K562 (cell line): ENCODE measurements at regions not wholly inside any gene's neighbourhood (a gene's known extent, or its start where the extent isn't known, plus 50 kb on each side); places are given as distances from the start of the nearest gene placed in this dataset.
A peak's percentile ranks its signal among the peaks of the same experiment; 100 is the strongest.

Experiments used
- CBFA2T2 ChIP-seq: fragments of 450-650 bp; conservative IDR thresholded peaks from 2 replicates; pipeline ENCODE4 v1.6.1; 2017; ENCODE audit warnings: mild to moderate bottlenecking
- FOXK1 ChIP-seq: sonication (generic); formaldehyde crosslinking; IDR thresholded peaks from 2 replicates; pipeline ENCODE4 v1.8.0; 2022; ENCODE audit warnings: missing genetic modification reagents, mild to moderate bottlenecking, borderline replicate concordance
- HMBOX1 ChIP-seq: sonication (generic); IDR thresholded peaks from 2 replicates; pipeline ENCODE4 v1.6.1; 2016
- KLF16 ChIP-seq: IDR thresholded peaks from 2 replicates; pipeline ENCODE4 v1.6.1; 2016; ENCODE audit warnings: antibody characterized with exemption
- NR2C2 ChIP-seq, 2 experiments: fragments of 200-800 bp in 1 of 2; sonication (Bioruptor generic) in 1 of 2; sonication (generic) in 1 of 2; formaldehyde crosslinking in 1 of 2; IDR thresholded peaks; 2 replicates each; pipeline versions ENCODE4 v1.6.1 to v1.8.0; 2016 to 2022; ENCODE audit warnings: mild to moderate bottlenecking in 1 of 2, missing compliant biosample characterization in 1 of 2, missing genetic modification characterization in 1 of 2, missing genetic modification reagents in 1 of 2
- POLR2A ChIP-seq: fragments of 450-650 bp; conservative IDR thresholded peaks from 2 replicates; pipeline ENCODE4 v1.6.1; 2016
- STAT6 ChIP-seq: sonication (generic); formaldehyde crosslinking; IDR thresholded peaks from 2 replicates; pipeline ENCODE4 v1.8.1; 2023; ENCODE audit warnings: mild to moderate bottlenecking, missing genetic modification reagents
- TAL1 ChIP-seq: fragments of 450-650 bp; IDR thresholded peaks from 2 replicates; pipeline ENCODE4 v1.6.1; 2016; ENCODE audit warnings: mild to moderate bottlenecking
- TCF3 ChIP-seq: sonication (generic); formaldehyde crosslinking; IDR thresholded peaks from 2 replicates; pipeline ENCODE4 v1.4.0; 2020; ENCODE audit warnings: mild to moderate bottlenecking, missing genetic modification reagents
- ZFX ChIP-seq: sonication (generic); formaldehyde crosslinking; IDR thresholded peaks from 2 replicates; pipeline ENCODE4 v1.8.0; 2022; ENCODE audit warnings: mild to moderate bottlenecking, missing genetic modification reagents, moderate library complexity
- TF ChIP-seq, protein P1 (sequence below), 2 experiments: fragments of 450-650 bp; IDR thresholded peaks; 2 replicates each; pipeline ENCODE4 v1.6.1; 2016
- TF ChIP-seq, protein P2 (sequence below): sonication (generic); formaldehyde crosslinking; IDR thresholded peaks from 2 replicates; pipeline ENCODE4 v1.8.1; 2023; ENCODE audit warnings: missing genetic modification reagents, mild to moderate bottlenecking, borderline replicate concordance
- TF ChIP-seq, protein P3 (sequence below), 3 experiments: fragments of 200-800 bp in 1 of 3; fragments of 250-450 bp in 1 of 3; fragments of 450-650 bp in 1 of 3; sonication (Bioruptor Pico) in 1 of 3; sonication (Bioruptor generic) in 1 of 3; formaldehyde crosslinking in 1 of 3; IDR thresholded peaks; 2 replicates each; pipeline versions ENCODE4 v1.6.1 to v1.8.0; 2016 to 2022; ENCODE audit warnings: mild to moderate bottlenecking in 2 of 3, missing genetic modification characterization in 2 of 3, missing compliant biosample characterization in 1 of 3, moderate library complexity in 1 of 3

- TF ChIP-seq, protein P1, sequence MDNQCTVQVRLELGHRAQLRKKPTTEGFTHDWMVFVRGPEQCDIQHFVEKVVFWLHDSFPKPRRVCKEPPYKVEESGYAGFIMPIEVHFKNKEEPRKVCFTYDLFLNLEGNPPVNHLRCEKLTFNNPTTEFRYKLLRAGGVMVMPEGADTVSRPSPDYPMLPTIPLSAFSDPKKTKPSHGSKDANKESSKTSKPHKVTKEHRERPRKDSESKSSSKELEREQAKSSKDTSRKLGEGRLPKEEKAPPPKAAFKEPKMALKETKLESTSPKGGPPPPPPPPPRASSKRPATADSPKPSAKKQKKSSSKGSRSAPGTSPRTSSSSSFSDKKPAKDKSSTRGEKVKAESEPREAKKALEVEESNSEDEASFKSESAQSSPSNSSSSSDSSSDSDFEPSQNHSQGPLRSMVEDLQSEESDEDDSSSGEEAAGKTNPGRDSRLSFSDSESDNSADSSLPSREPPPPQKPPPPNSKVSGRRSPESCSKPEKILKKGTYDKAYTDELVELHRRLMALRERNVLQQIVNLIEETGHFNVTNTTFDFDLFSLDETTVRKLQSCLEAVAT (IDR thresholded peaks at IDR 0.05), result peak in 1 of 2 experiments; percentile 72; a peak in 1 of 4 replicates
- TF ChIP-seq TAL1 (peak; percentile 45; the same call in 1 of the 2 replicates), TCF3 (CRISPR knock-in tag) (peak; percentile 53), STAT6 (CRISPR knock-in tag) (no peak), CBFA2T2 (peak; percentile 62), KLF16 (peak; percentile 34; the same call in 1 of the 2 replicates), HMBOX1 (peak; percentile 69), FOXK1 (CRISPR knock-in tag) (no peak), NR2C2 (CRISPR knock-in tag; IDR thresholded peaks at IDR 0.05) (no peak), NR2C2 (tag; IDR thresholded peaks at IDR 0.05) (peak; percentile 51; the same call in 1 of the 2 replicates), POLR2A (peak; percentile 48; the same call in 1 of the 2 replicates), ZFX (CRISPR knock-in tag) (0 out of 2 replicates have a peak, but pooled peaks have one; percentile 7)
- TF ChIP-seq, protein P2, sequence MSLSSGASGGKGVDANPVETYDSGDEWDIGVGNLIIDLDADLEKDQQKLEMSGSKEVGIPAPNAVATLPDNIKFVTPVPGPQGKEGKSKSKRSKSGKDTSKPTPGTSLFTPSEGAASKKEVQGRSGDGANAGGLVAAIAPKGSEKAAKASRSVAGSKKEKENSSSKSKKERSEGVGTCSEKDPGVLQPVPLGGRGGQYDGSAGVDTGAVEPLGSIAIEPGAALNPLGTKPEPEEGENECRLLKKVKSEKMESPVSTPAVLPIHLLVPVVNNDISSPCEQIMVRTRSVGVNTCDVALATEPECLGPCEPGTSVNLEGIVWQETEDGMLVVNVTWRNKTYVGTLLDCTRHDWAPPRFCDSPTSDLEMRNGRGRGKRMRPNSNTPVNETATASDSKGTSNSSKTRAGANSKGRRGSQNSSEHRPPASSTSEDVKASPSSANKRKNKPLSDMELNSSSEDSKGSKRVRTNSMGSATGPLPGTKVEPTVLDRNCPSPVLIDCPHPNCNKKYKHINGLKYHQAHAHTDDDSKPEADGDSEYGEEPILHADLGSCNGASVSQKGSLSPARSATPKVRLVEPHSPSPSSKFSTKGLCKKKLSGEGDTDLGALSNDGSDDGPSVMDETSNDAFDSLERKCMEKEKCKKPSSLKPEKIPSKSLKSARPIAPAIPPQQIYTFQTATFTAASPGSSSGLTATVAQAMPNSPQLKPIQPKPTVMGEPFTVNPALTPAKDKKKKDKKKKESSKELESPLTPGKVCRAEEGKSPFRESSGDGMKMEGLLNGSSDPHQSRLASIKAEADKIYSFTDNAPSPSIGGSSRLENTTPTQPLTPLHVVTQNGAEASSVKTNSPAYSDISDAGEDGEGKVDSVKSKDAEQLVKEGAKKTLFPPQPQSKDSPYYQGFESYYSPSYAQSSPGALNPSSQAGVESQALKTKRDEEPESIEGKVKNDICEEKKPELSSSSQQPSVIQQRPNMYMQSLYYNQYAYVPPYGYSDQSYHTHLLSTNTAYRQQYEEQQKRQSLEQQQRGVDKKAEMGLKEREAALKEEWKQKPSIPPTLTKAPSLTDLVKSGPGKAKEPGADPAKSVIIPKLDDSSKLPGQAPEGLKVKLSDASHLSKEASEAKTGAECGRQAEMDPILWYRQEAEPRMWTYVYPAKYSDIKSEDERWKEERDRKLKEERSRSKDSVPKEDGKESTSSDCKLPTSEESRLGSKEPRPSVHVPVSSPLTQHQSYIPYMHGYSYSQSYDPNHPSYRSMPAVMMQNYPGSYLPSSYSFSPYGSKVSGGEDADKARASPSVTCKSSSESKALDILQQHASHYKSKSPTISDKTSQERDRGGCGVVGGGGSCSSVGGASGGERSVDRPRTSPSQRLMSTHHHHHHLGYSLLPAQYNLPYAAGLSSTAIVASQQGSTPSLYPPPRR (CRISPR knock-in tag), result no peak
- TF ChIP-seq, protein P3, sequence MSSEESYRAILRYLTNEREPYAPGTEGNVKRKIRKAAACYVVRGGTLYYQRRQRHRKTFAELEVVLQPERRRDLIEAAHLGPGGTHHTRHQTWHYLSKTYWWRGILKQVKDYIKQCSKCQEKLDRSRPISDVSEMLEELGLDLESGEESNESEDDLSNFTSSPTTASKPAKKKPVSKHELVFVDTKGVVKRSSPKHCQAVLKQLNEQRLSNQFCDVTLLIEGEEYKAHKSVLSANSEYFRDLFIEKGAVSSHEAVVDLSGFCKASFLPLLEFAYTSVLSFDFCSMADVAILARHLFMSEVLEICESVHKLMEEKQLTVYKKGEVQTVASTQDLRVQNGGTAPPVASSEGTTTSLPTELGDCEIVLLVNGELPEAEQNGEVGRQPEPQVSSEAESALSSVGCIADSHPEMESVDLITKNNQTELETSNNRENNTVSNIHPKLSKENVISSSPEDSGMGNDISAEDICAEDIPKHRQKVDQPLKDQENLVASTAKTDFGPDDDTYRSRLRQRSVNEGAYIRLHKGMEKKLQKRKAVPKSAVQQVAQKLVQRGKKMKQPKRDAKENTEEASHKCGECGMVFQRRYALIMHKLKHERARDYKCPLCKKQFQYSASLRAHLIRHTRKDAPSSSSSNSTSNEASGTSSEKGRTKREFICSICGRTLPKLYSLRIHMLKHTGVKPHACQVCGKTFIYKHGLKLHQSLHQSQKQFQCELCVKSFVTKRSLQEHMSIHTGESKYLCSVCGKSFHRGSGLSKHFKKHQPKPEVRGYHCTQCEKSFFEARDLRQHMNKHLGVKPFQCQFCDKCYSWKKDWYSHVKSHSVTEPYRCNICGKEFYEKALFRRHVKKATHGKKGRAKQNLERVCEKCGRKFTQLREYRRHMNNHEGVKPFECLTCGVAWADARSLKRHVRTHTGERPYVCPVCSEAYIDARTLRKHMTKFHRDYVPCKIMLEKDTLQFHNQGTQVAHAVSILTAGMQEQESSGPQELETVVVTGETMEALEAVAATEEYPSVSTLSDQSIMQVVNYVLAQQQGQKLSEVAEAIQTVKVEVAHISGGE (CRISPR knock-in tag; IDR thresholded peaks at IDR 0.05), result 0 out of 6 replicates have a peak, but pooled peaks of 1 of the 3 experiments have one; percentile 18
Observed at GRCh38 chr19:28609091-28609755, 603.7 kb downstream of the UQCRFS1 start (continued).
